Superior temporal gyrus (tissue), 1 donor: ENCODE measurements at regions not wholly inside any gene's neighbourhood (a gene's known extent, or its start where the extent isn't known, plus 50 kb on each side); places are given as distances from the start of the nearest gene placed in this dataset.

Source experiments
- DNase-seq: peaks from one replicate; pipeline ENCODE4 v3.0.0-alpha.2; 2016; ENCODE audit errors: extremely low spot score

GRCh38 chr6:84464471-84464870, 237.0 kb upstream of the CEP162 start:
- DNase-seq = no peak

DNA sequence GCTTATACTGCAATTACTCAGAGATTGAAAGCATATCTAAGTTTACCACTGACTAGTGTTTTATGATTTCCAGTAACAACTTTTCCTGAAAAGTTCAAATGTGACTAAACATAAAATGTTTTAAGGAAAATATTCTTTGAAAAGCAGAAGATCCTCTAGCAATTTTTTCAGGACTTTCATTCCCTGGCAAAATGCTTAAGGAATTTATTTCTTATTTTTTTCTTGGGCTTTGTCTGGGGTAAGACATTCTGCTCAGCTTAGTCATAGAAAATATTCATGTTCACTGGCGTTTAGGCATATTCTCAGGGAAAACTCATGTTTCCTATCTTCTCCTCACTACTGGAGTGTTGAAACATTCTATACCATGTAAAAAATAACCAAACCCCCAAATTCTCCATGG, 235.3 kb upstream of the CEP162 start:
- no peak for DNase-seq

GRCh38 chr6:84461461-84461860, 234.0 kb upstream of the CEP162 start:
- DNase-seq = no peak

- no peak for DNase-seq
Measured at GRCh38 chr6:84460491-84460890, 233.0 kb upstream of the CEP162 start.

- DNase-seq = no peak
Measured at GRCh38 chr6:84459401-84459800, 232.0 kb upstream of the CEP162 start.

GRCh38 chr6:84458271-84458670, 230.8 kb upstream of the CEP162 start:
- DNase-seq = no peak

GRCh38 chr6:84457276-84457675, 229.8 kb upstream of the CEP162 start:
- no peak for DNase-seq

DNA sequence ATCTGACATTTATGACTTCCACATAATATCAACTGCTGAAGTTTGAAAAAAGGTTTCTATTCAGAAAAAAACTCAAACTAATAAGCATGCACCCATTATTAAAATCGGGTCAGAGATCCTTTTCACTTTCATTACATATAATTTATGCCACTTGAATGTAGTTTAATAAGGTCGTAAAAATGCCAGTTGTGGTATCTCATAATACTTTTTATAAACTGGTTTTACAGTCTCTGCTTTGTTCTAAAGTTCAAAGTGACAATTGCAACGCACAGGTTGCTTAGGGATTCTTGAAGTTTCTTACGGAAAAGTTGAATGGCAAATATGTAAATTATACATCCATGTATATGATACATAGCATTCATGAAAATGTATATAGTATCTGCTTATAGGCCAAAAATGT, 229.4 kb upstream of the CEP162 start:
- no peak for DNase-seq

DNA sequence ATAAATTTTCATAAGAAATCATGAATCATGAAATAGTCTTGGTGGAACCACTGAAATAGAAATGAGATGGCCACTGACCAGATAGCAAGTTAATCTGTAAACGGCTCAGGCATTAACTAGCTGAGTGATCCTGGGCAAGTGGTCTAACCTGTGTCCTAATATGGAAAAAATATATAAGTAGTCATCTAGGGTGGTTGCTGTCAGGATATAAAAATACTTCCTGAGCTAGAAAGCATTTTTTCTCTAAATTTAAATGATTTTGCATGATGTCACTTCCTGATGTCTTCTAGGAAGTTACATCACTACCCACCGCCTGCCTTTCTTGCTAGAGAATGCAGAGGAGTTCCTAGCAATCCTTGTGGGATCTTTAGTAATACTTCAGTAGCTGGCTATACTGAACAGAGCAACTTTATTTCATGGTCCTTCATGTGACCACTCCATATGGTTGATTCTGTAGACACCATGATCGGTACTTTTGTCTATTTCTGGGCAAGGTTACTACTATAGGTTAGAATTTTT, 228.1 kb upstream of the CEP162 start:
- no peak for DNase-seq

GRCh38 chr6:84453499-84453898, 226.1 kb upstream of the CEP162 start:
- no peak for DNase-seq

DNA sequence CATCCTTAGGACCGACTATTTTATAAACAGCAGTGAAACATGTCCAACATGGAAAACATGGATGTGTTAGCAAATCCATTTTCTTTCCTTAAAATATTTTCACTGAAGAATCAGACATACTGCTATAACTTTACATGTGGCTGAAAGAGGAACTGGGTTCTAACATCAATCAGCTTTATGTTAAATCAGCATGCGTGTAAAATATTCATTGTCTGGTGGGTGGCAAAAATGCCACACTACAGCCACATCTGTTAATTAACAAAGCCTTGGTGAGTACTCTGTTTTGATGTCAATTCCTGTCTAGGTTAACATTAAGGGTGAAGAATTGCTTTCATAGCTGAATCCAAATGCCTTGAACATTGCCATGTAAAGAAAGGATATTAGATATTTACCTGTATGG, 222.6 kb upstream of the CEP162 start:
- DNase-seq = no peak

- DNase-seq = no peak
Measured at GRCh38 chr6:84449220-84449619, 221.8 kb upstream of the CEP162 start.

GRCh38 chr6:84448331-84448730, 220.9 kb upstream of the CEP162 start:
- DNase-seq = no peak

DNA sequence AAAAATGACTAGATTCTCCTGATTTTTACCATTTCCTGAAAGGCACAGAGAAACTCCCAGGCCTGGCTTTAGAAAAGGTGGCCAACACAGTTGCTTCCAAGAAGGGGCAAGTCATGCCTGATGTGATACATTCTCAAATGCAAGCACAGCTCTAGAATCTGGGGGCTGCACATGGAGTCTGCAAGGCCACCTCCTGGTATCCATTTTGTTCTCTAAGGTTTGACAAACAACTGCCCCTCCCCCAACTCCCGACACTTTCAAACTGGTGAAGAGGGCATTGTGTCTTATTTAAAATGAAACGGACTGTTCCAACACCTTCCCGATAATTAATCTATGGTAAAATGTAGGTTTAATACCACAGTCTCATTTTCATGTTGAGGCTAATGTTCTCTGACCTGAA, 220.2 kb upstream of the CEP162 start:
- DNase-seq = no peak

GRCh38 chr6:84445068-84445467, 217.6 kb upstream of the CEP162 start:
- no peak for DNase-seq

GRCh38 chr6:84442208-84442607, 214.8 kb upstream of the CEP162 start:
- DNase-seq = no peak

GRCh38 chr6:84441456-84441855, 214.0 kb upstream of the CEP162 start:
- no peak for DNase-seq

- DNase-seq = no peak
Measured at GRCh38 chr6:84434550-84434949, 207.1 kb upstream of the CEP162 start.

- DNase-seq = no peak
Measured at GRCh38 chr6:84432619-84433018, 205.2 kb upstream of the CEP162 start.

- DNase-seq = peak; percentile 52
Measured at GRCh38 chr6:84428300-84428907, 201.0 kb upstream of the CEP162 start.

- DNase-seq = no peak
Measured at GRCh38 chr6:84425971-84426705, 198.7 kb upstream of the CEP162 start.

DNA sequence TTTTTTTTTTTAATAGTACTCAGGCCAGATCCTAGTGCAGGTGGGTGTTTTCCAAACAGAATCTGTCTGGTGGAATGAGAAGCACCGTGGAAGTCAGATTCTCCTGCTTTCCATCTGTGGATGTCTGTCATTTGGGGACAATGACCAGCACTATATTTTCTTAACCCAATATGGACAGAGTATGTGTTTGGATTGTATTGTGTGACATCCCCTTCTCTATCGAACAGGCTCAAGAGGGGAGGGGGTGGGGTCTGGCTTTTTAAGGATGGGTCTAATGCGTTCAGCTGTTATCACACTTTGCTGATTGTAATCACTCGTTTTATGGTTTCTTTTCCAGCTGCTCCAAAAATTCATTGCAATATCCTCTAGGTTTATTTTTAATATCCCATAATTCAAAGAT, 197.5 kb upstream of the CEP162 start:
- no peak for DNase-seq

- DNase-seq = no peak
Measured at GRCh38 chr6:84422380-84422968, 195.0 kb upstream of the CEP162 start.
